CD4-positive, alpha-beta T cell treated with Interleukin-6 at 100 ng/mL for 8 hours (primary cell): ENCODE measurements at regions not wholly inside any gene's neighbourhood (a gene's known extent, or its start where the extent isn't known, plus 50 kb on each side); places are given as distances from the start of the nearest gene placed in this dataset.
"Not testable (repeated sequence)": the region's sequence is repeated elsewhere in the genome, so short reads cannot be mapped to it uniquely, and the experiment has no call there.

Experiments
- DNase-seq: peaks from one replicate; pipeline ENCODE4 v3.0.0-alpha.2; 2020; ENCODE audit warnings: mixed read lengths, low spot score

DNA sequence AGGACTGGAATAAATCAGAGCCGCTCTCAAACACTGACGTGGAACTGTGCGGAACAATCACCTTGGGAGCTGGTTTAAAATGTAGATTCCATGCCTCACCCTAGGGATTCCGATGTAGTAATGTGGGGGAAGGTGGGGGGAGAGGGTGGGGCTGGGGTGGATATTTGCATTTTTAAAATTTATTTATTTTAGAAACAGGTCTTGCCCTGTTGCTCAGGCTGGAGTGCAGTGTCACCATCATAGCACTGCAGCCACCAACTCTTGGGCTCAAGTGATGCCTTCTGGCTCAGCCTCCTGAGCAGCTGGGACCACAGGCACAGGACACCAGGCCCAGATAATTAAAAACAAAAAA is 101.9 kb upstream of the SEC22B start:
- DNase-seq, result not testable (repeated sequence)

DNA sequence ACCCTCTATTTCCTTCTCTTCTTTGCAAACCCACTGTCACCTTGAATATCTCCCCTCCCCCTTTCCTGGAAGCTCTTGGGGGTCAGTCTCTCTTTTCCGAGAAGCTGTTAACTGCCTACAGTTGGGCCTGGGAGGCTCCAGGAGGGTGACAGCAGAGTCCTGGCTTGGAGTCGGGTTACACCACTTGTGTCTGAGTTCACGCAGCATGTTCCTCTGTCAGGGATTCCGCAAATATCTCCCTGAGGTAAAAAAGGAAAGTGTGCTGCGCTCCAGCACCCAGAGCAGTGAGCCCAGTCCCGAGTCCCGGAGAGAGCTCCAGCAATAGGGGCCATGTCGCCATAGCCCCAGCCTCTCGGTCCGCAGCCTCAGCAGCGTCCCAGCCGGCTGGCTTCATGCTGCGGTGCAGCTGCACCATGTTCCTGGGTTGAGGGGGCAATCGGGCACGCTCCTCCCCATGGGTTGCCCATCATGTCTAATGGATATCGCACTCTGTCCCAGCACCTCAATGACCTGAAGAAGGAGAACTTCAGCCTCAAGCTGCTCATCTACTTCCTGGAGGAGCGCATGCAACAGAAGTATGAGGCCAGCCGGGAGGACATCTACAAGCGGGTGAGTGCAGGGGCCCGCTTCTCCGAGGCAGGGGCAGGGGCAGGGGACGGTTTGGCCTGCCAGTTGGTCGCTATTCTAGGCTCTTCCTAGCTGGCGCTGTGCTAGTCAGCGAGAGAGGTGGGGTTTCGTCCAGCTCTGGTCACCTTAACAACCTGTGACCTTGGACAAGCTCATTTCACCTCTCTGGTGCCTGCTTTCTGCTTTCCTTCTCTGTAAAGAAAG is 101.3 kb upstream of the SEC22B start:
- not testable (repeated sequence) for DNase-seq

DNA sequence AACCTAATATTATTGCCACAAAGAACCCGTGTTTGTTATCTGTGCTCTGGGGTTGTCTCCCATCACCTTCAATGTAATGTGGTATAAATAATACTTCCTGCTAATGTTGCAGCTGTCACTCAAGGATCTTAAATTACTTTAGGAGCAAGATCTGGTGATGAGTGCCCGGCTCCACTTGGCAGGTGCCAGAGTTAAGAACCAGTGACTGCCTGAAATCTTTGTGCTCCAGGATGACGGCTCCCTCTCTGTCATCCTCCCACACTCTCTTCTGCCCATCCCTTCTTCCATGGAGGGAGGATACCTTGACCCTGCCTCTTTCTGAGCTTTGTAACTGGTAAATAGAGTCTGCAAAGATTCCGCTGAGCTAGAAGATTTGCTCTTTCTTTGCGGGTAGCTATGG is 100.4 kb upstream of the SEC22B start:
- not testable (repeated sequence) for DNase-seq

DNA sequence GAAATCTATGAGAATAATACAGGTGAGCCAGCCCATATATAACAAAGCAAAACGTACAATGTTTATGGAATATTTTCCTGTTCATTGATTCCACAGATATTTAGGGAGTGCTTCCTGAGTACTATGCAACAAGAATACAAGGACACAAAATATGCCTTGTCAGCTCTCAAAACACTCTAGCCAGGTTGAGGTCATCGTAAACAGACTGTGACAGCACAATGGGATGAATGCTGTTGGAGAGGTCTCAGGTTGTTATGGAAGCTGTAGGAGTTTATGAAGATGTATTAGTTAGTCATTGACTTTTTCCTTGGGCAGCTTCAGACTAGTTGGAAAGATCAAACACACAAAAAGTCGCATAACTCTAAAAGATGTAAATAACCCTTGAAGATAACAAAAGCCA is 98.1 kb upstream of the SEC22B start:
- not testable (repeated sequence) for DNase-seq

DNA sequence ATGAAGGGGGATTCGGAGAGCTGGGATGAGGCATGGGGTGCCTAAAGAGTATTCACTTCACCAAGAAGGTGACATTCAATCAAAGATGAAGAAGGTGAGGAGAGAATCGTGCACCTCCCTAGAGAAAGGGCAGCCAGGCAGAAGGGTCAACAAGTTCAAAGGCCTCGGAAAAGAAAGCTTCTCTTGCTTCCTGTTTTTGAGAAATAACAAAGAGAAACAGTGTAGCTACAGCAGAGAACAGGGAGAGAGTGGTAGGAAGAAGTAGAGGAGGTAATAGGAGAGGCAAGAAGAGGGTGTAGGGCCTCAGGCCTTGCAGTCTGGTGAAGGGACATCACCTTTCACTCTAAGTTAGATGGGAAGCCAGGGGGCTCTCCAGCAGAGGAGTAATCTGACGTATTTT is 97.0 kb upstream of the SEC22B start:
- DNase-seq, result not testable (repeated sequence)

DNA sequence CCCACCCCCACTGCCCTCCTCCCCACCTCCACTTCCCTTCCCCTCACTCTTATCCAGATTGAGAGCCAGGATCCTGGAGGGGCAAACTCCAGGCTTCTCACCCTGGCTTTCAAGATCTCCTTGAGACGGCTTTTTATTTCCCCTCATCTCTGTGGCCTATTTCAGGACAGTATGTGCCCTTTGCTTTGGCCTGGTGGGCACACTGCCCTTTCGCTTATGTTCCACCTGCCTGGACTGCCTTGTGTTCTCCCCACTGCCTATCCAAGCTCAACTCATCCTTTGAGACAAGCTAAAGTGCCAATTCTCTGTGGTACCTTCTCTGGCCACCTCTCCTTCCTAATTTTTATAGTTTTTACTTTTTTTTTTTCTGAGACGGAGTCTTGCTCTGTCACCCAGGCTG is 95.9 kb upstream of the SEC22B start:
- not testable (repeated sequence) for DNase-seq

DNA sequence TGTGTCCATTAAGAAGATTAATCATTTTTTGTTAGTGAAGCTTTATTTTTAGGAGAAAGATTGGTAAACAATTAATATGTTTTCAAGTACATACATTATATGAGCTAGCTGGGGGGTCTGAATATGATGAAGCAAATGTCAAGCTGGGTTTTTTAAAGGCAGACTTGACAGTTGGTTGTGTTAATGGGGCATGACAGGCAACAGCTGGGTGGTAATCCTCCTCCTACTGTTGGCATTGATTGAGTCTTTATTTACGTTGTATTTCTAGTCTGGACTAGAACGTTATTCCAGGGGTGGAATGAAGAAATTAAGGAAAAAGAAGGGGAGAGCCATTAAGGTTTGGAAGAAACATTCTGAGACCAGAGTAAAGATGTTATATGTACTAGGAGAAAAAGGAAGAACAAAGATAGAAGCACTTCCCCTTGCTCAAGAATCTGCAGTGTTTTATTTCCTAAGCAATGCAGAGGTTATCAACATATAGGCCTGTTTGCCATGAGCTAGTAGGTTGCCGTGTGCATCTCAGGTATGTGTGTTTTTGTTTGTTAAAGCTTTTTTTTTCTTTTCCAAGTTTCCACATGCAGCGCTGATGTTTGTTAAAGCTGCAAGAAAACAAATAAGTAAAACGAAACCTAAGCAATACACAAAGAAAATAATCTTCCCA is 95.4 kb upstream of the SEC22B start:
- not testable (repeated sequence) for DNase-seq

DNA sequence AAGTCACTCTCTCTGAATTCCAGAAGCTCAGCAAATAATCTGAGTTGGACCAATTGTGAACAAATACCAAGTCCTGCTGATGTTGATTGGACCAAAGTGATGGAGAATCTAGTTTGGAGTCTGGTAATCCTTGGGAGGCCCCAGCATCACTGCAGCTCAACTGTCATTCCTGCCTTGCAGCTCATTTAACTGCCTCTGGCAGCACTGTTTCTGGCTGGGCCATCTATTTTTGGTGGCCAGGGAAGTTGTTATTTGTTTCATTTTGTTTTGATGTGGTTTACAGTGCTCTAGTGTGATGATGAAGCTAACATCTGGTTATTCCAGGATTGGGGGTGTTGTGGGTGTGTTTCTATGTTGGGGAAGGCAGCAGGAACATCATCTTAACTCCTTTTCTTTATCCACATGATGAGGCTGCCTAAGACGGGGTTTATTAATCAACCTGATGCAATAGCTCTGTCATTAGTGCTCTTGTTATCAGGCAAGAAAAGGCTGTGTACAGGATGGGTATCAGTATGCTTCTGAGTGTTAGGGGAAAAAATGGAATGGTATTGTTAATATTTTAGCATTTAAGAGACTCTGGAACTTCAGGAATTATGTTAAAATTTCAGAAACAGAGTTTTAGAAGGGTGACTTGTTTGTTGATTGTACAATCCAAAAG is 91.7 kb upstream of the SEC22B start:
- DNase-seq, result not testable (repeated sequence)

DNA sequence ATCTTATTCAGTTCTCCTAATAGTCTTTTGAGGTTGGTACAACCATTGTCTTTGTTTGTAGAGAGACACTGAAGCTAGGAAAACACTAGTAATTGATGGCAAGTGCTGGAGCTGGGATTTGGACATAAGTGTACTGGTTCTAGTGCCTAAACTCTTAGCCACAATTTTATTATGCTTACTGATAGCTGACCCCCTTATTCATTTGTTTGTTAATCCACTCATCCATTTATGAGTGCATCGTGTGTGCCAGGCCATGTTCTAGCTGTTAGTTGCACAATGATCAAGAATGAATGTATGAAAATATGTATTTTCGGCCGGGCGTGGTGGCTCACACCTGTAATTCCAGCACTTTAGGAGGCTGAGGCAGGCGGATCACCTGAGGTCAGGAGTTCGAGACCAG is 88.2 kb upstream of the SEC22B start:
- DNase-seq, result not testable (repeated sequence)

DNA sequence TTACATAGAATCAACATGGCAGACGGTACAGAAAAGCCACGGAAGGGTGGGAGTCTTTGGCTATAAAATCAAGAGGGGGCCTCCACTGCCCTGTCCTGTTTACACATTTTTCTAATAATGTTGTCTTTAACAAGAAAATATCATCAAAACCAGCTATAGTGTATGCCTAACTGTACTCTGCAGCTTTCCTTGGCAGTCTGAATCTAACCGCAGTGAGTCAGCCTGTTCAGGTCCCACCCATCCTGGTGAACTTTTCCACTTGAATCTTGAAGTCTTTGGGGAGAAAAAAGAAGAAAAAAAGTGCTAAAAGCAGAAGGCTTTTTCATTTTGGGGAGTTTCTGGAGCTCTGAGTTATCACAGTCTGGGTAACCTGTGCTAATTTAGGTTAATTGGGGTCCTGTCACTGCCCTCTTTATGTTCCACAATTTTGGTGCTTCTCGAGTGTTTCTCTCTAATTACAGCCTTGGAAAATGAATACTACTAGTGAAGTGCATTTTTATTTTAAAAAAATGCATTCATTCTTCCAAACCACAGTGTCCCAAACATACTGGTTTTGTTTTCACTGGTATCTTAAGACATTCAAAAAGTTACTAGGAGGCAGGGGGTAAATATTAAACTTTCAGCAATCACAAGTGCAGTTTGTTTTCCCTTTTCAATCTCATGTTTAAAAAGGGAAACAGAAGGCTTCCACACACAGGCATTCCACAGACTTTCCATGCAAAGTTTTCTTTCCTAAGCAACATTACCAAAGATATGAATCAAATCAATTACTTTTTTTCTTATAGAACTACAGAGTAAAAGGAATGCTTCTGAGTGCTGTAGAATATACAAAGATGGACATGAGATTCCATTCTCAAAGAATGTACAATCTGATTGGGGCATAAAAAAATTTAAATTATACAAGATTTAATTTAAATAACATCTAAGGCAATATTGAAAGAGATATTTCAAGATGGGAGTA is 86.8 kb upstream of the SEC22B start:
- DNase-seq, result not testable (repeated sequence)

DNA sequence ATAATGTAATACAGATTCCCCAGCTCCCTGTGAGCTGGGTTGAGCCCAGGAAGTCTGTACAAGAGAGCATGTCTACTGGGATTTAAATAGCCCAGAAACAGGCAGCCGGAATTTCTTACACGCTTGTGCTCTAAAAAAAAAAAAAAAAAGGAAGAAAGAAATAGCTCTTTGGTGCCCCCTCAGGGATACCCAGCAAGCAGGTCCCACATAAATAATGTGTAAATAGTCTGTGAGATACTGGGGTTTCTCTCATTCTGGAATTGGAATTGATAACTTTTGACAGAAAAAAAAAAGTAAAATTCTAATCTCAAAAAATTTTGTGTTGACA is 81.4 kb upstream of the SEC22B start:
- DNase-seq, result not testable (repeated sequence)

DNA sequence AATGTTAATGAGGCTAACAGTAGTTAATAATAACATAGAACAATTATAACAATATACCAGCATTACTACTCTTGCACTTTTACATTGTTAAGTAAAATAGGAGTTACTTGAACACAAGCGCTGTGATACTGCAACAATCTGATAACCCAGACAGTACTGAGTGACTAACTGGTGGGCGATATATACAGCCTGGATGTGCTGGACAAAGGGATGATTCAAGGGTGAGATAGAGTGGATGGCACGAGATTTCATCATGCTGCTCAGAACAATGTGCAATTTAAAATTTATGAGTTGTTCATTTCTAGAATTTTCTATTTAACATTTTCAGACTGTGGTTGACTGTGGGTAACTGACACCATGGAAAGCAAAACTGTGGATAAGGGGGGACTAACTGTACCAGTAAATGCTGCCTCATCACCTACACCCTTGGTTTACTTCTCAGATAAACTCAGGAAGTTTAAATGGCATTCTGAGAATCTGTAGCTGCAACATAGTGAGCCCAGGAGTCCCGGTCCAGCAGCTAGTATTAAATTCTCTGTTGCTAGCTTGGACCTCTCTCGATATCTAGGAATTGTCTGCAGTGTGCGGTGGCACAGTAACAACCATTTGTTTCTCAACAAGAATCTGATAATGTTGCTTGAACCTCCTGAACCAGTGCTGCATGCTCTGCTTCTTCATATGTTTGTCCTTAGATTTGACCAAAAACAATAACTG is 80.9 kb upstream of the SEC22B start:
- DNase-seq, result not testable (repeated sequence)

DNA sequence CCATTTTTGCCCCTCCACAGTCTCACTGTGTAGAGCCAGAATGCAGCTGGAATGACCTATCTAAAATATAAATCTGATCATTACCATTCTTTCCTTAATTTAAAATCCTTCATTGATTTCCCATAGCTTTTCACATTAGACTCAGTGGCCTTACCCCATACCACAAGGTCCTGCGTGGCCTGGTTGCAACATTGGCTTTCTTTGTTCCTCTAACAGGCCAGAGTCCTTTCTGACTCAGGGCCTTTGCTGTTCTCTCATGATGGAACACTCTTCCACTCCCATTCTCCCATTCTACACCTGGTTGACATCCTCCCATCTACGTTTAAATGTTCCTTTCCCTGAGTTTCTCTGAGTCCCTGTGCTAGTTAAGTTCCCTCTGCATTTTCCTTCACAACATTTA is 74.4 kb upstream of the SEC22B start:
- DNase-seq, result not testable (repeated sequence)

DNA sequence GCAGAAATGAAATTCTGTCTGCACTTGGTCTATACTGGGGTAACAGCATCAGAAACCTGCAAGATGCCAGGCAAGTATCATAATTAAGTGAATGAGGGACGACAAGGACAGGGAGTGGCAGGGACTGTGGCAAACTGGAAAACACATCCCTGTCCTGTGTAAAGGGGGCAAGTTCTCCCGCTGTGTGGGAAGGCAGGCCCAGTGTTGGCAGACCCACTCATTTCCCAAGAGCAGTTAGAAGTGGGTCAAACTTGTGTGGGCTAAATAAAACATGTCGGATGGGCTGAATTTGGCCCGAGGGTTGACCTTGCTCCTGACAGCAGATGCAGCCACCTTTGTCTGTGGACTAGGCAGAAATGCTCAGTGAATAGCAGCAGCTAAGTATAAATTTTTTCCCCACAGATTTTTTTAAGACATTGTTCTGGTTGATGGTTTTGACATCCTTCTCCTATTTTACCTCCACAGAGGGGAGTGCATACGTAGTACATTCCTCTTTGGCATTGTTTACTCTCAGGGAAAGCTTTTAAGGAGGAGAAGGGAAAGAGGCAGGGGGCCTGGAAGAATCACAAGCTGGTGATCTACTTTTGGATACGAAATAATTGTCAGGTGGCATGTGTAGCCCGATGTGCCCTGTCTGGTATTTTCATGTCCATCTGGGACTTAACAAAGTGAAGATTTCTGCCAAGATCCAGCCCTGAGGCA is 72.6 kb upstream of the SEC22B start:
- not testable (repeated sequence) for DNase-seq

DNA sequence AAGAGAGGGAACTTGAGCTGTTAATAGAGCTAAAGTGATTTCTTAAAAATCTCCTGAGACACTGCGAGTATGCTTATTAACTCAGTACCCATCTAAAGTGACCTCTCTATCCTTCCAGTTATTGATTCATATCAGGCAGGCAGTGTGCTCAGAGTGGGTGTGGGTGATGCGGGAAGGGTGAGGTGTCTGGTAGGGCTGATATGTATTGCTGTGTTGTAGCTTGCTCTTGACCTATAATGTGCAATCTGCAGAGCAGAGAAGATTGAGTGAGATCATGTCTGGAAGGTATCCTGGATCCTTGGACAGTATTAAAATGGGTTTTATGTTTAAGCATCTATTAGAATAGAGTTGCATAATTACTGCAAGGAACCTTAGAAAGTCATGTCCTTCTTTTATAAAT is 71.9 kb upstream of the SEC22B start:
- not testable (repeated sequence) for DNase-seq

DNA sequence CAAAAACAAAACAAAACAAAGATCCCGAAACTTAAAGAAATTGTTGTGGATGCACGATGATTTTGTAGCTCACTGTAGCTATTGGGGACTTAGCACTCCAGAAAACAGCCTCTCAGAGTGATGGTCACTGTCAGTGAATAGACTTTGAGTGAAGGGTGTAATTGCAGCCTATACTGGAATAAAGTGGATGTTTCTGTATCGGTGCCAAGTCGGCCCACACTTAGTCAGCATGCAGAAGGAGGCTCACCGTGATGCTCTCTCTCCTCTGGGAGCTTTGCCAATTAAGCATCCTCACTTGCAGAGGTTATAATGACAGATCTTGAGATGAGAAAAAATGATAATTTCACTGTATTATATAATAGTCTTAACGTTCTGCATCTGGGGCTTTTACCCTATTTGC is 67.5 kb upstream of the SEC22B start:
- not testable (repeated sequence) for DNase-seq

DNA sequence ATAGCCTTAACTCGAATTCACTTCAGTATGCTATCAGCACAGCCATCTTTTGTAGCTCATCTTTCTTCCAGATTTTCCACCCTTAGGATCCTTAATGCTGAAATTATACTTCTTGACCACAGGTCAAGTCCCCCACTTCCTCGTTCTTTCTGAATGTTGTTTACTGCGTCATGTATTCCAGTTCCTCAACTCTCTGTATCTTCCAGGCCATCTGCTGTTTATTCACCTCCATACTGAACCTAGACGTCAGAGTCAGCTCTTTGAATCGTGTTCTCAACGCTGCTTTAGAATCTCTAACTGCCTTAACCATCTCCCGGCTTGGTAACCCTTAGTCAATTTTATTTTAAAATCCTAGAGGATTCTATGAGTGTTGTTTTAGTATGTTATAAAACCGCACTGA is 66.3 kb upstream of the SEC22B start:
- not testable (repeated sequence) for DNase-seq

DNA sequence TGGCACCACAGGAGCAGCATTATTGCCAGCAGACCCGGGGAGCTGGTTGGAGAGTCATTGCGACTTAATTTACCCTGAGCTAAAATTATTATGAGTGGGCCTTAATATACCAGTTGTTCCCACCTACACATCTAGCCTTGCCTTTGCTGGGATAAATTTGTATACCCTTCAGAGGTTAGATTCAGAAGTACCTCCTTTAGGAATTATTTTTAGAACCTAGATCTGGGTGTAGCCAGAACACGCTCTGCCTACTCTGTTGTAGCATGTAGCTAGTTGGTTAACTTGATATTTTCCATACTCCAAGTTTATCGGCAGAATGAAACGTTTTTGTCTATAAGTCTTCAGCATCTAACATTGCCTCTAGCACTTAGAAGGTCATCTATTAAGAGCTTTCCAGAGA is 65.5 kb upstream of the SEC22B start:
- not testable (repeated sequence) for DNase-seq

DNA sequence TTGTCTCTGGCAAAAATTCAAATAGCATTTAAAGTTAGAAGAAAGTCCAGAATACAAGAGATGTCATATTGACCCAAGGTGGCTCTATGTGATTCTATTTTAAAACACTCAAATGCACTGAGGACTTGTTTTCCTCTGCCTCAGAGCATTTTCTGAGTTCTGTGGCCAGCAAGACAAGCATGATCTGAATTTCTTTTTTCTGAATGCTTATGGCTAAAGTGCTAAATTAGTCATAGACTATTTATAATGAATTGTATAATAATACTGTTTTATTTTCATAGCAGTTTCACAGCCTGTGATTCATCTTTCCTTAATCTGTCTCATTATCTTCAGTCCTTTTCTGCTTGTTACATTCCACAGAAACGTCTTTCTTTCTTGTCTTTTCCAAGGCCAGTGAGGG is 63.9 kb upstream of the SEC22B start:
- not testable (repeated sequence) for DNase-seq

DNA sequence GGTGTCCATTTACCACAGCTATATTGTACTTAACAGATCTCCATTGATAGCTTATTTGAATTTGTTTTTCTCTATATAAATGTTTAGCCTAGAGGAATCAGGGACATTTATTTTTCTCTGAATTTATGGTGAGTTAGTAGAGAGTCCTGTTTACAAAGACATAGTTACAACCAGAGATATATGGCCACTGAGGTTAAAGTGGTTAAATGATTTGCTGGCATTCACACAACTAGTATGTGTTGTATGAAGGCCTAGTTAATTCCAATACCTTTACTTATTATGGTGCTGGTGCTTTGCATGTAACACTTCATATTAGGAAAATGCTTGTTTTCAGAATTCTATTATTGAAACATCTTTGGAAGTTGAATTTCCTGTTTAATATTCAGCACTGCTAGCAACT is 63.0 kb upstream of the SEC22B start:
- not testable (repeated sequence) for DNase-seq

DNA sequence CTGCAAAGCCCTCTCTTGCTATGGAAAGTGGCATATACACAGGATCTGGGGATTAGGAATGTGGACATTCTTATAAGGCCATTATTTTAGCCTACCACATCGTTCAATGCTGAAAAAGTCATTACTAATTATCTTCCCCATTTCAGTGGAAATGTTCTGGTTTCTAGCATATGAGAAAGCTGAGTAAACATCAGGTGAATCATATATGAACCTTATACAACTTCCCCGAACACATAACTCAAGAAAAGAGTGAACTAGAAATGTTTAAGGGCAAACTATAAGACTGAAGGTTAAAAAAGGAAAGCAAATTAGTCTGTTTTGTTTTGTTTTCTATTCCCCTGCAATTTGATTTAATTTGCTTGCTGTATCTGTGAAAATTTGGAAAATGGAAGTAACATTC is 62.5 kb upstream of the SEC22B start:
- not testable (repeated sequence) for DNase-seq
